ENCODE measurements at regions not wholly inside any gene's neighbourhood (a gene's known extent, or its start where the extent isn't known, plus 50 kb on each side); places are given as distances from the start of the nearest gene placed in this dataset.

DNA sequence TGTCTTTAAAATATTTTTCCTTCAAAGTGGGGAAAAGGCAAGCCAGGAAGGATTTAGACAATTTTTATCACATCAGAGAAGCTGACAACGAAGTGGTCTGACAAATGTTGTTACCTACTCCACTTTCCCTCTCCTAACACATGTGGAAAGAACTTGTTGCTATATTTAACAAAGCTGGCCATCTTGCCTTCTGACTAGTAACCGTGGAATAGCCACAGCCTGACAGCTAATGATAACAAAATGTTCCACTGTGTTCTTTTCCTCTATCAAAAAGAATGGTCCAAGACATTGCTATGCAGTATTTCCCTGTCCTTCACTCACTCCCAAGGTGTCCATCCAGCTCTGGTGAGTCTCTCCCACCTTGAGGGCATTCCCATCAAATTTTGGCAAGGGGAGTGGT is 481.4 kb upstream of the THBS1 start:
- TF ChIP-seq, protein P1, sequence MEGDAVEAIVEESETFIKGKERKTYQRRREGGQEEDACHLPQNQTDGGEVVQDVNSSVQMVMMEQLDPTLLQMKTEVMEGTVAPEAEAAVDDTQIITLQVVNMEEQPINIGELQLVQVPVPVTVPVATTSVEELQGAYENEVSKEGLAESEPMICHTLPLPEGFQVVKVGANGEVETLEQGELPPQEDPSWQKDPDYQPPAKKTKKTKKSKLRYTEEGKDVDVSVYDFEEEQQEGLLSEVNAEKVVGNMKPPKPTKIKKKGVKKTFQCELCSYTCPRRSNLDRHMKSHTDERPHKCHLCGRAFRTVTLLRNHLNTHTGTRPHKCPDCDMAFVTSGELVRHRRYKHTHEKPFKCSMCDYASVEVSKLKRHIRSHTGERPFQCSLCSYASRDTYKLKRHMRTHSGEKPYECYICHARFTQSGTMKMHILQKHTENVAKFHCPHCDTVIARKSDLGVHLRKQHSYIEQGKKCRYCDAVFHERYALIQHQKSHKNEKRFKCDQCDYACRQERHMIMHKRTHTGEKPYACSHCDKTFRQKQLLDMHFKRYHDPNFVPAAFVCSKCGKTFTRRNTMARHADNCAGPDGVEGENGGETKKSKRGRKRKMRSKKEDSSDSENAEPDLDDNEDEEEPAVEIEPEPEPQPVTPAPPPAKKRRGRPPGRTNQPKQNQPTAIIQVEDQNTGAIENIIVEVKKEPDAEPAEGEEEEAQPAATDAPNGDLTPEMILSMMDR (IDR thresholded peaks at IDR 0.05; ENCODE audit: extremely low read depth in 1 of 2, insufficient read depth in 1 of 2, low read depth in 1 of 2, low read length in 2 of 2), result no peak
- no peak for TF ChIP-seq POLR2A (IDR thresholded peaks at IDR 0.05; ENCODE audit: low read depth, low read length)
- no peak for TF ChIP-seq EZH2 (IDR thresholded peaks at IDR 0.05; ENCODE audit: borderline replicate concordance, low read depth, low read length, severe bottlenecking)
- no peak for TF ChIP-seq GATA2 (IDR thresholded peaks at IDR 0.05; ENCODE audit: insufficient read depth, insufficient read length, low read depth, low read length)
- TF ChIP-seq, protein P2, sequence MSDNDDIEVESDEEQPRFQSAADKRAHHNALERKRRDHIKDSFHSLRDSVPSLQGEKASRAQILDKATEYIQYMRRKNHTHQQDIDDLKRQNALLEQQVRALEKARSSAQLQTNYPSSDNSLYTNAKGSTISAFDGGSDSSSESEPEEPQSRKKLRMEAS (IDR thresholded peaks at IDR 0.05; ENCODE audit: insufficient read depth, insufficient read length), result no peak

Data from endothelial cell of umbilical vein (primary cell).